ENCODE measurements at regions not wholly inside any gene's neighbourhood (a gene's known extent, or its start where the extent isn't known, plus 50 kb on each side); places are given as distances from the start of the nearest gene placed in this dataset.

DNA sequence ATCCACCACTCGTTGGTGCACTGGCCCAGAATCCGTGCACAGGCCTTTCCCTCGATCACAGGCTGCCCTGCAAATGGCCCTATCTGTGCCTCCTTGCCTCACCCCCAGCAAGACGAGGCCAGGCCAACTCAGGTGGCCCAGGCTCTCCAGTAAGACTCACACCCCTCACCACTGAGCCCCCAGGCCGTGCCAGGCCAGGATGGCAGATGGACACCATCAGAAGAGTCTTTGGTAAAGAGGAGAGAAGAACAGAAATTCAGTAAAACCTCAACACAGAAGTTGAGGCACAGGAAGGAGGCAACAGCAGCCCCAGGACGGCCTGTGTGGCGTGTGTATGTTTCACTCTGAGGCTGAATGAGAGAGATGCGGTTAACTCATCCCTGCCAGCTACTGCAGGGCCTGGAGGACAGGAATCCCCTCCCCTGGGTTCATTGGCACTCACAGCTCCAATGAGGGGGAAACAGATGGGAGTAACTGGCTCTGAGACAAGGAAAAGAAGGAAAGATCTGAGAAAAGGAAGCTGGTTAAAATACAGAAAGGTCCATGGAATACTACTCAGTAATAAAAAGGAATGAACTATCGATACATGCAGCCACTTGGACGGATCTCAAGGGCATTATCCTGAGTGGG, 54.1 kb upstream of the WNT11 start:
- TF ChIP-seq, protein P1, sequence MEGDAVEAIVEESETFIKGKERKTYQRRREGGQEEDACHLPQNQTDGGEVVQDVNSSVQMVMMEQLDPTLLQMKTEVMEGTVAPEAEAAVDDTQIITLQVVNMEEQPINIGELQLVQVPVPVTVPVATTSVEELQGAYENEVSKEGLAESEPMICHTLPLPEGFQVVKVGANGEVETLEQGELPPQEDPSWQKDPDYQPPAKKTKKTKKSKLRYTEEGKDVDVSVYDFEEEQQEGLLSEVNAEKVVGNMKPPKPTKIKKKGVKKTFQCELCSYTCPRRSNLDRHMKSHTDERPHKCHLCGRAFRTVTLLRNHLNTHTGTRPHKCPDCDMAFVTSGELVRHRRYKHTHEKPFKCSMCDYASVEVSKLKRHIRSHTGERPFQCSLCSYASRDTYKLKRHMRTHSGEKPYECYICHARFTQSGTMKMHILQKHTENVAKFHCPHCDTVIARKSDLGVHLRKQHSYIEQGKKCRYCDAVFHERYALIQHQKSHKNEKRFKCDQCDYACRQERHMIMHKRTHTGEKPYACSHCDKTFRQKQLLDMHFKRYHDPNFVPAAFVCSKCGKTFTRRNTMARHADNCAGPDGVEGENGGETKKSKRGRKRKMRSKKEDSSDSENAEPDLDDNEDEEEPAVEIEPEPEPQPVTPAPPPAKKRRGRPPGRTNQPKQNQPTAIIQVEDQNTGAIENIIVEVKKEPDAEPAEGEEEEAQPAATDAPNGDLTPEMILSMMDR (IDR thresholded peaks at IDR 0.05; ENCODE audit: low read length): no peak
- TF ChIP-seq EZH2 (IDR thresholded peaks at IDR 0.05; ENCODE audit: borderline replicate concordance, low read length): no peak

All from OCI-LY1 (cell line).